ENCODE measurements at regions not wholly inside any gene's neighbourhood (a gene's known extent, or its start where the extent isn't known, plus 50 kb on each side); places are given as distances from the start of the nearest gene placed in this dataset.

DNA sequence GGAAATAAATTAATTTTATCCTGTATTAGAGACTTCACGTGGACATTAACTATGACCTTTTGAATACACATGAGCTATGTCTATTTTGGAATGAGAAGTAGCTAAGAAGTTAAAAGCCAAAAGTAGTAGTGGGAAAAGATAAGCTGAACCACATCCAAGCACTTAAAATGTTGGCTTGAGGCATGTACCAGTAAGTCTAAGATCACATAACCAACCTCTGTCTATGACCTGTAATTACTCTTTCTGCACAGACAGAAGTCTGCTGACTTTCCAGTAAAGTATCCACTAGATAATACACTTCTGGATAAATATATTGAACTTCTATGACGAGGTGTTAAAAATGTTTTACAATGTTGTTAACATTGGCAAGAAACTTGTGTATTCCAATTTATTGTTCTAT is 68.7 kb downstream of the LIG4 start:
- H3K9ac ChIP-seq, result no peak overlapping the region
- peaks cover 3% of the 10 kb centered on the region; the same call in 1 of the 2 replicates for H3K27me3 ChIP-seq (ENCODE audit: insufficient read depth)
- H3K79me2 ChIP-seq (ENCODE audit: insufficient read depth), result no peaks in the 10 kb centered on the region
- H3K36me3 ChIP-seq (replicated peaks in 1 of 2; ENCODE audit: control insufficient read depth in 1 of 2, insufficient read depth in 2 of 2, low read length in 1 of 2), result no peaks in the 10 kb centered on the region
- no peaks in the 10 kb centered on the region for H3K9me3 ChIP-seq
- H3K9me2 ChIP-seq, result no peaks in the 10 kb centered on the region
- no peak overlapping the region for H2AFZ ChIP-seq (ENCODE audit: low read depth)
- TF ChIP-seq SIN3A (IDR thresholded peaks at IDR 0.05; ENCODE audit: borderline replicate concordance, low read depth, low read length), result no peak
- no peak for TF ChIP-seq GABPA (IDR thresholded peaks at IDR 0.05; ENCODE audit: low read depth)
- TF ChIP-seq, protein P1, sequence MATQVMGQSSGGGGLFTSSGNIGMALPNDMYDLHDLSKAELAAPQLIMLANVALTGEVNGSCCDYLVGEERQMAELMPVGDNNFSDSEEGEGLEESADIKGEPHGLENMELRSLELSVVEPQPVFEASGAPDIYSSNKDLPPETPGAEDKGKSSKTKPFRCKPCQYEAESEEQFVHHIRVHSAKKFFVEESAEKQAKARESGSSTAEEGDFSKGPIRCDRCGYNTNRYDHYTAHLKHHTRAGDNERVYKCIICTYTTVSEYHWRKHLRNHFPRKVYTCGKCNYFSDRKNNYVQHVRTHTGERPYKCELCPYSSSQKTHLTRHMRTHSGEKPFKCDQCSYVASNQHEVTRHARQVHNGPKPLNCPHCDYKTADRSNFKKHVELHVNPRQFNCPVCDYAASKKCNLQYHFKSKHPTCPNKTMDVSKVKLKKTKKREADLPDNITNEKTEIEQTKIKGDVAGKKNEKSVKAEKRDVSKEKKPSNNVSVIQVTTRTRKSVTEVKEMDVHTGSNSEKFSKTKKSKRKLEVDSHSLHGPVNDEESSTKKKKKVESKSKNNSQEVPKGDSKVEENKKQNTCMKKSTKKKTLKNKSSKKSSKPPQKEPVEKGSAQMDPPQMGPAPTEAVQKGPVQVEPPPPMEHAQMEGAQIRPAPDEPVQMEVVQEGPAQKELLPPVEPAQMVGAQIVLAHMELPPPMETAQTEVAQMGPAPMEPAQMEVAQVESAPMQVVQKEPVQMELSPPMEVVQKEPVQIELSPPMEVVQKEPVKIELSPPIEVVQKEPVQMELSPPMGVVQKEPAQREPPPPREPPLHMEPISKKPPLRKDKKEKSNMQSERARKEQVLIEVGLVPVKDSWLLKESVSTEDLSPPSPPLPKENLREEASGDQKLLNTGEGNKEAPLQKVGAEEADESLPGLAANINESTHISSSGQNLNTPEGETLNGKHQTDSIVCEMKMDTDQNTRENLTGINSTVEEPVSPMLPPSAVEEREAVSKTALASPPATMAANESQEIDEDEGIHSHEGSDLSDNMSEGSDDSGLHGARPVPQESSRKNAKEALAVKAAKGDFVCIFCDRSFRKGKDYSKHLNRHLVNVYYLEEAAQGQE (IDR thresholded peaks at IDR 0.05; ENCODE audit: low read depth, low read length), result no peak
- TF ChIP-seq MXI1 (IDR thresholded peaks at IDR 0.05; ENCODE audit: low read depth, low read length), result no peak
- TF ChIP-seq RAD21 (IDR thresholded peaks at IDR 0.05; ENCODE audit: low read length), result no peak
- no peak for TF ChIP-seq GATA2 (CRISPR knock-in tag; IDR thresholded peaks at IDR 0.05)
- no peak for TF ChIP-seq MEF2A (IDR thresholded peaks at IDR 0.05; ENCODE audit: borderline replicate concordance, low read depth)
- TF ChIP-seq CHD2 (IDR thresholded peaks at IDR 0.05; ENCODE audit: low read length, partially characterized antibody), result no peak
- no peak for TF ChIP-seq RFX5 (IDR thresholded peaks at IDR 0.05; ENCODE audit: low read length)
- no peak for TF ChIP-seq YY1 (IDR thresholded peaks at IDR 0.05; ENCODE audit: low read depth)
- no peaks in the 10 kb centered on the region for H3F3A ChIP-seq (replicated peaks; ENCODE audit: insufficient read depth)
- ChIA-PET POLR2A (no interaction called here), CTCF (interaction anchor here (1.4 to 4.9 kb wide), 2 partner anchors 9 to 12 kb away, joined by 4 to 39 read pairs; no protein-coding TSS in a partner anchor)
- H3K4me3 ChIP-seq (ENCODE audit: low read depth in 2 of 2, low read length in 1 of 2), result no peak overlapping the region
- WGBS (ENCODE audit: low lambda C conversion rate), result 14% methylated on average over 2 of the region's 2 CpGs
- no peak overlapping the region for H3K27ac ChIP-seq (ENCODE audit: low read depth in 2 of 2, low read length in 1 of 2)
- no peaks in the 10 kb centered on the region for H4K20me1 ChIP-seq (ENCODE audit: insufficient read depth)
- H3K4me1 ChIP-seq (ENCODE audit: control insufficient read depth in 1 of 2, insufficient read depth in 2 of 2, low read depth in 1 of 2, low read length in 1 of 2), result no peaks in the 10 kb centered on the region
- H3K4me2 ChIP-seq, result no peak overlapping the region
- DNase-seq, result no peak

DNA sequence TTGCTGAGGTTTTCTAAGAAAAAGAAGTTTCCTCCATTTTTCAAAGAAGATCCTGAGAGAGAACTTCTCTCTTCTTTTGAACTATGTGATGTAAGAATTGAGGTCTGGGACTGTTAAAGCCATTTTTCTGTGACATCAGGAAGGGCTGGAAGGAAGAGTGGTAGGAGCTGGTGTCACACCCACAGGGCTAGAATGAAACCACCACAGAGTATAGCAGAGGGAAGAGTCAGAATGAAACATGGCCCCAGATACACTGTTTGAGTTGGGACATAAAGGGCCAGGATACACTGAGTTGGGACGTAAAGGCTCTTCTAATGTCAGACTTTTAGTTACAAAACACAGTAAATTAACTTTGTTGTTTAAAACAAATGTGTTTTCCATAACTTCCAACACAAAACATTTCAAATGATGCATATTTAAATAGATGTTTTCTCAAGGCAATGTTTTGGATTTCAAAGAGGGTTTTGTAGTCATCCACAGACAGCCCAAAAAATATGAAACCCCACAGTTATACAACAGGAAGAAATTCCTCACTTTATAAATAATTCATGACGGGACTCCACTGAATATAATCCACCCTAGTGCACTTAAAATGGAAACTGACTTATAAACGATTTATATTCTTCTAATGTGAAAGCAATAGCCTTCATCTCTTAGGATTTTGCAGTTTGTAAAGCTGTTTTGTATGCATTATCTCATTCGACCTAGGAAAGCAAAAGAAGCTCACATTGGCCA is 72.5 kb downstream of the LIG4 start:
- CTCF ChIA-PET, result interaction anchor here (2.3 to 4.9 kb wide), 2 partner anchors 12 to 13 kb away, joined by 16 to 39 read pairs; no protein-coding TSS in a partner anchor
- Histone ChIP-seq H3K27ac (ENCODE audit: low read depth in 2 of 2, low read length in 1 of 2) (no peak overlapping the region), H3F3A (replicated peaks; ENCODE audit: insufficient read depth) (no peaks in the 10 kb centered on the region), H2AFZ (ENCODE audit: low read depth) (no peak overlapping the region), H4K20me1 (ENCODE audit: insufficient read depth) (no peaks in the 10 kb centered on the region), H3K36me3 (replicated peaks in 1 of 2; ENCODE audit: control insufficient read depth in 1 of 2, insufficient read depth in 2 of 2, low read length in 1 of 2) (no peaks in the 10 kb centered on the region), H3K4me1 (ENCODE audit: control insufficient read depth in 1 of 2, insufficient read depth in 2 of 2, low read depth in 1 of 2, low read length in 1 of 2) (no peaks in the 10 kb centered on the region), H3K9ac (no peak overlapping the region), H3K9me2 (no peaks in the 10 kb centered on the region), H3K27me3 (ENCODE audit: insufficient read depth) (peaks cover 3% of the 10 kb centered on the region; the same call in 1 of the 2 replicates), H3K79me2 (ENCODE audit: insufficient read depth) (no peaks in the 10 kb centered on the region), H3K9me3 (no peaks in the 10 kb centered on the region), H3K4me2 (no peak overlapping the region), H3K4me3 (ENCODE audit: low read depth in 2 of 2, low read length in 1 of 2) (no peak overlapping the region)
- WGBS (ENCODE audit: low lambda C conversion rate), result 25% methylated on average over 4 of the region's 4 CpGs
- no peak for DNase-seq
- POLR2A ChIA-PET, result no interaction called here
- TF ChIP-seq RFX5 (IDR thresholded peaks at IDR 0.05; ENCODE audit: low read length), result no peak
- TF ChIP-seq ELF1 (IDR thresholded peaks at IDR 0.05), result no peak
- TF ChIP-seq RXRA (IDR thresholded peaks at IDR 0.05; ENCODE audit: borderline replicate concordance, low read depth), result no peak
- TF ChIP-seq MEF2A (IDR thresholded peaks at IDR 0.05; ENCODE audit: borderline replicate concordance, low read depth), result no peak
- TF ChIP-seq EZH2phosphoT487 (IDR thresholded peaks at IDR 0.05; ENCODE audit: borderline replicate concordance, low read depth), result no peak
- TF ChIP-seq USF2 (IDR thresholded peaks at IDR 0.05; ENCODE audit: borderline replicate concordance, low read depth, low read length), result no peak
- TF ChIP-seq FOXJ3 (CRISPR knock-in tag; IDR thresholded peaks at IDR 0.05), result no peak
- TF ChIP-seq GATA2 (CRISPR knock-in tag; IDR thresholded peaks at IDR 0.05), result no peak
- no peak for TF ChIP-seq JUND (IDR thresholded peaks at IDR 0.05)
- TF ChIP-seq NRF1 (IDR thresholded peaks at IDR 0.05; ENCODE audit: low read depth, low read length), result no peak
- TF ChIP-seq TAF1 (IDR thresholded peaks at IDR 0.05; ENCODE audit: borderline replicate concordance, low read depth, low read length), result no peak
- no peak for TF ChIP-seq ZBTB33 (IDR thresholded peaks at IDR 0.05; ENCODE audit: borderline replicate concordance, low read depth)
- TF ChIP-seq FOXM1 (IDR thresholded peaks at IDR 0.05; ENCODE audit: low read depth), result no peak
- no peak for TF ChIP-seq USF1 (IDR thresholded peaks at IDR 0.05; ENCODE audit: borderline replicate concordance, low read depth)
